ENCODE measurements at regions not wholly inside any gene's neighbourhood (a gene's known extent, or its start where the extent isn't known, plus 50 kb on each side); places are given as distances from the start of the nearest gene placed in this dataset.

DNA sequence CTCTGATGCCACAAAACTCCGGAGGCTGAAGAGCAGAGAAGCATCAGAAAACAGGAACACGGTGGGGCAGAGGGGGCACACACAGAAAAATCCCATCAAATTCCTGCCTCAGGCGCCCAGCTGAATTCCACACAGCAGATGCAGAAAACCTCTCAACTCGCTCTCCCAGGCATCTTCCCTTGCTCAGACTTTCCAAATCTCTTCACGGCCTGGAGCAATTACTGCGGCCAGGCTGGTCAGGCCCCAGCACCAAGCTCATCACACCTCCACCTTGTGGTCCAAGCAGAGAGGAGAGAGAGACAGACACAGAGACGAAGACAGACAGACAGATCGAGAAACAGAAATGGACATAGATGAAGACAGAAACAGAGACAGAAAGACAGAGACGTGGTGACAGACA, 89.0 kb downstream of the NCOR2 start:
- TF ChIP-seq, protein P1, sequence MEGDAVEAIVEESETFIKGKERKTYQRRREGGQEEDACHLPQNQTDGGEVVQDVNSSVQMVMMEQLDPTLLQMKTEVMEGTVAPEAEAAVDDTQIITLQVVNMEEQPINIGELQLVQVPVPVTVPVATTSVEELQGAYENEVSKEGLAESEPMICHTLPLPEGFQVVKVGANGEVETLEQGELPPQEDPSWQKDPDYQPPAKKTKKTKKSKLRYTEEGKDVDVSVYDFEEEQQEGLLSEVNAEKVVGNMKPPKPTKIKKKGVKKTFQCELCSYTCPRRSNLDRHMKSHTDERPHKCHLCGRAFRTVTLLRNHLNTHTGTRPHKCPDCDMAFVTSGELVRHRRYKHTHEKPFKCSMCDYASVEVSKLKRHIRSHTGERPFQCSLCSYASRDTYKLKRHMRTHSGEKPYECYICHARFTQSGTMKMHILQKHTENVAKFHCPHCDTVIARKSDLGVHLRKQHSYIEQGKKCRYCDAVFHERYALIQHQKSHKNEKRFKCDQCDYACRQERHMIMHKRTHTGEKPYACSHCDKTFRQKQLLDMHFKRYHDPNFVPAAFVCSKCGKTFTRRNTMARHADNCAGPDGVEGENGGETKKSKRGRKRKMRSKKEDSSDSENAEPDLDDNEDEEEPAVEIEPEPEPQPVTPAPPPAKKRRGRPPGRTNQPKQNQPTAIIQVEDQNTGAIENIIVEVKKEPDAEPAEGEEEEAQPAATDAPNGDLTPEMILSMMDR (conservative IDR thresholded peaks at IDR 0.05; ENCODE audit: low read length): no peak
- TF ChIP-seq EZH2phosphoT487 (IDR thresholded peaks at IDR 0.05; ENCODE audit: borderline replicate concordance, low read depth, low read length): no peak

Data from OCI-LY7 (cell line).